Nephron (organoid): ENCODE measurements at regions not wholly inside any gene's neighbourhood (a gene's known extent, or its start where the extent isn't known, plus 50 kb on each side); places are given as distances from the start of the nearest gene placed in this dataset.
"Not testable (repeated sequence)": the region's sequence is repeated elsewhere in the genome, so short reads cannot be mapped to it uniquely, and the experiment has no call there.

ENCODE experiments used
- H3K27ac Mint-ChIP-seq, 3 experiments: 2 replicates each; pipeline ENCODE4 v1.8.0; 2020; ENCODE audit warnings: mixed read lengths in 3 of 3, mild to moderate bottlenecking in 2 of 3, moderate library complexity in 1 of 3
- H3K27me3 Mint-ChIP-seq: 2 replicates; pipeline ENCODE4 v1.8.0; 2021; ENCODE audit warnings: low read depth, mild to moderate bottlenecking, moderate library complexity, mixed read lengths
- H3K36me3 Mint-ChIP-seq: 2 replicates; pipeline ENCODE4 v1.8.0; 2020; ENCODE audit warnings: low read depth, mixed read lengths
- H3K4me1 Mint-ChIP-seq: 2 replicates; pipeline ENCODE4 v1.8.0; 2020; ENCODE audit warnings: mixed read lengths
- H3K4me3 Mint-ChIP-seq, 3 experiments: 2 replicates each; pipeline ENCODE4 v1.8.0; 2020; ENCODE audit warnings: mild to moderate bottlenecking in 3 of 3, mixed read lengths in 3 of 3, moderate library complexity in 2 of 3
- H3K9me3 Mint-ChIP-seq: 2 replicates; pipeline ENCODE4 v1.8.0; 2020; ENCODE audit warnings: mixed read lengths
- CTCF ChIP-seq, 3 experiments: fragments of 200-600 bp; sonication (generic); IDR thresholded peaks; one replicate each; pipeline ENCODE4 v1.5.0; 2021; ENCODE audit warnings: antibody characterized with exemption in 3 of 3; ENCODE audit not compliant: unreplicated experiment in 3 of 3

DNA sequence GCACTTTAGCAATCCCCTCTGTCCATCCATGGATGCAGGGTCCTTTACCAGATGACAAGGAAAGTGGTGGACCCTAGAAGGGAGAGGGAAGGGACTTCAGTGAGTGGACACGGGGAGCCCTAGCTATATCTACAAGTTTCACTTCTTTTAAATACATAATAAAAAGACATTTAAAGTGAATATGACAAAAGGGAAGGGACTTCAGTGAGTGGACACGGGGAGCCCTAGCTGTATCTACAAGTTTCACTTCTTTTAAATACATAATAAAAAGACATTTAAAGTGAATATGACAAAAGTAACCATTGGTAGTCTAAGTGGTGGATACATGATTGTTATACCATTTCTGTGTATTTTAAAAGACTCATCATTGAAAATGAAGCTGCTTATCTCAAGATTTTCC lies 81.9 kb upstream of the HES1 start:
- Mint-ChIP-seq H3K4me3 (no peak overlapping the region), H3K27me3 (peaks cover 29% of the 10 kb centered on the region), H3K9me3 (peaks cover 18% of the 10 kb centered on the region), H3K27ac (no peak overlapping the region), H3K4me1 (peaks cover 34% of the 10 kb centered on the region), H3K36me3 (peaks cover 11% of the 10 kb centered on the region)
- no peak for TF ChIP-seq CTCF (IDR thresholded peaks at IDR 0.05; ENCODE audit: unreplicated experiment in 3 of 3)

DNA sequence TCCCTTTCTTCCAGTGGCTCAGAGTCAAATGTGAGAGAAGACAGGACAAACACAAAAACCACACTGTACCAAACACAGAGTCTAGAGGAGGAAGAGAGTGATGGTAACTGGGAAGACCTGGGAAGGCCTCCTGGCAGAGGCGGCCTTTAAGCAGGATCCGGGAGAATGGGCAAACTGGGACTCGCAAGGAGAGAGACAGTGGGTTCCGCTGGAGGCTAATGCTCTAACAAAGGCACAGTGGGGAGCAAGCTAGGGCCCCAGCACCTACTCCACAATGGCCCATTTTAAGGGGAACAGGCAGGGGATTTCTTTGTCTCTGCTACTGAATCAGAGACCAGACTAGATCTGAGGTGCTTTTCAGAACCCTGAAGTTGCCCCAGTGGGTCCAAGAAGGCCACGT lies 81.4 kb upstream of the HES1 start:
- no peak overlapping the region for H3K4me3 Mint-ChIP-seq
- no peak overlapping the region for H3K27ac Mint-ChIP-seq
- H3K36me3 Mint-ChIP-seq, result peaks cover 11% of the 10 kb centered on the region
- peaks cover 16% of the 10 kb centered on the region for H3K9me3 Mint-ChIP-seq
- no peak for TF ChIP-seq CTCF (IDR thresholded peaks at IDR 0.05; ENCODE audit: unreplicated experiment in 3 of 3)
- H3K4me1 Mint-ChIP-seq, result peaks cover 31% of the 10 kb centered on the region
- H3K27me3 Mint-ChIP-seq, result peaks cover 29% of the 10 kb centered on the region

DNA sequence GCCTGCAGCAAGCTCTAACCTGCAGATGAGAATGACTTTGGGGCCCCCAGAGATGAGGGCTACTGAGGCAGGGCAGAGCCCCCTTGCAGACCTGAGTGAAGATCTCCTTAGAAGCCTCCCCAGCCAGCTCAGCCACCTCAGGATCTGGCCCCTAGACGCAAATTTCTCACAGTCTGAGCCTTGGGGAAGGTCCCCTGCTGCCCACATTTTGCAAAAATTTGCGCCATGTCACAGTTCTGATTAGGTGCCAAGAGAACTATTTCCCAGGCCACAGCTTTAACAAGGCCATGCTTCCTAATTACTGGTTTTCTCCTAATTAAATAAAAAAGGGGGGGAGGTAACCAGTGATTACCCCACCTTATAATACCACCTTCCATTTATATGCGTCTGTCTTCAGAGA lies 81.0 kb upstream of the HES1 start:
- peaks cover 16% of the 10 kb centered on the region for H3K9me3 Mint-ChIP-seq
- H3K36me3 Mint-ChIP-seq, result peaks cover 11% of the 10 kb centered on the region
- H3K27ac Mint-ChIP-seq, result no peak overlapping the region
- no peak for TF ChIP-seq CTCF (IDR thresholded peaks at IDR 0.05; ENCODE audit: unreplicated experiment in 3 of 3)
- peaks cover 31% of the 10 kb centered on the region for H3K27me3 Mint-ChIP-seq
- no peak overlapping the region for H3K4me3 Mint-ChIP-seq
- H3K4me1 Mint-ChIP-seq, result peaks cover 32% of the 10 kb centered on the region

DNA sequence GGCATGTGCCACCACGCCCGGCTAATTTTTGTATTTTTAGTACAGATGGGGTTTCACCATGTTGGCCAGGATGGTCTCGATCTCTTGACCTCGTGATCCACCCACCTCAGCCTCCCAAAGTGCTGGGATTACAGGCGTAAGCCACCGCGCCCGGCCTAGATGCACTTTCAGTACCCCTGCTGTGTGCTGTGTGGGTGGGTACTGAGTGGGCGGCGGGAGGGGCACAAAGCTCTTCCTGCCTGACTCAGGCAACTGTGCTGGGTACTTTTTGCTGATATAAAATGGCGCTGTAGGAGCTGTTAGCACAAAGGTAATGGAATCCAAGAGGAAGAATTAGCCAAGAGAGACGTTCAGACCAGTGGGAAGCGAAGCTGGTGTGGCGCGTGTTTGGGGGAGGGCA lies 79.6 kb upstream of the HES1 start:
- H3K4me1 Mint-ChIP-seq, result peaks cover 39% of the 10 kb centered on the region
- peaks cover 32% of the 10 kb centered on the region for H3K27me3 Mint-ChIP-seq
- not testable (repeated sequence) for H3K36me3 Mint-ChIP-seq, H3K9me3 Mint-ChIP-seq
- peak overlapping the region in 2 of 3 experiments; percentile 4 for H3K4me3 Mint-ChIP-seq
- peak overlapping the region in 1 of 3 experiments; percentile 1 for H3K27ac Mint-ChIP-seq

GRCh38 chr3:194056731-194057415 lies 79.1 kb upstream of the HES1 start:
- no peak for TF ChIP-seq CTCF (IDR thresholded peaks at IDR 0.05; ENCODE audit: unreplicated experiment in 3 of 3)
- H3K27ac Mint-ChIP-seq, result peak overlapping the region in 1 of 3 experiments; percentile 1
- H3K9me3 Mint-ChIP-seq, result peaks cover 4% of the 10 kb centered on the region
- peaks cover 45% of the 10 kb centered on the region for H3K4me1 Mint-ChIP-seq
- H3K27me3 Mint-ChIP-seq, result peaks cover 29% of the 10 kb centered on the region
- H3K4me3 Mint-ChIP-seq, result peak overlapping the region; percentile 4 to 29 (median 4)
- H3K36me3 Mint-ChIP-seq, result peaks cover 4% of the 10 kb centered on the region

DNA sequence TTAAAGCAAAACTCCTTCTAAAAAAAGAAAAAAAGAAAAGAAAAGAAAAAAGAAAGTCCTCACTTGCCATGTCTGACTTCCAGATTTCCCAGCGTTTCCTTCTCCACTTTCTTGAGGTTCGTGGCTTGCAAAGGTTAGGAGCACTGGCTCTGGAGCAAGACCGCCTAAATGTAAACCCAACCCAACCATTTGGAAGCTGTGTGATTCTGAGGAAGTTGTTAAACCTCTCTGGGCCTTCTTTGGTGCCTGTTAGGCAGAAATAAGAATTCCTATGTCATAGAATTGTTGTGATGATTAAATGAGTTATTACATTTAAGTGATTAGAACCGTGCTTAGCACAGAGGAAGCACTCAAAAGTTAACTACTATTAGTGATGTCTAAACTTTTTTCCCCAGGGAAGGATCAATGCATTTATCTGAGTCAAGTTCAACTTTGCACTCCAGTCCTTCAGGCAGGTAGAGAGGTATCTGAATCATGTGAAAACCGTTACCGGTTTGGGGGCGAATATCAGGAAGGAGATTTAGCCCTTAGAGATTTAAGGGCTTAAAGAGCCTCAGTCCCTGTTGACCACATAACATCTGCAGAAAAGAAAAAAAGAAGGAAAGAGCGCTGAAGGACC lies 78.3 kb upstream of the HES1 start:
- Mint-ChIP-seq H3K27ac (peak overlapping the region; percentile 37 to 65 (median 63)), H3K4me1 (peaks cover 48% of the 10 kb centered on the region), H3K4me3 (peak overlapping the region; percentile 40 to 69 (median 64)), H3K9me3 (no peaks in the 10 kb centered on the region), H3K27me3 (peaks cover 24% of the 10 kb centered on the region), H3K36me3 (no peaks in the 10 kb centered on the region)
- no peak for TF ChIP-seq CTCF (IDR thresholded peaks at IDR 0.05; ENCODE audit: unreplicated experiment in 3 of 3)
